Lower leg skin (tissue), 3 donors: ENCODE measurements at regions not wholly inside any gene's neighbourhood (a gene's known extent, or its start where the extent isn't known, plus 50 kb on each side); places are given as distances from the start of the nearest gene placed in this dataset.

Experiments used
- POLR2A ChIP-seq, 2 donors: fragments of 450-650 bp; IDR thresholded peaks; one replicate each; pipeline ENCODE4 v1.6.1; 2016 to 2017; ENCODE audit warnings: antibody characterized with exemption in 2 of 2, mild to moderate bottlenecking in 1 of 2, moderate library complexity in 1 of 2
- TF ChIP-seq, protein P1 (sequence below), 3 donors: fragments of 450-650 bp; IDR thresholded peaks; one replicate each; pipeline ENCODE4 v1.5.1; 2016; ENCODE audit warnings: antibody characterized with exemption in 3 of 3, mild to moderate bottlenecking in 3 of 3, moderate library complexity in 2 of 3

DNA sequence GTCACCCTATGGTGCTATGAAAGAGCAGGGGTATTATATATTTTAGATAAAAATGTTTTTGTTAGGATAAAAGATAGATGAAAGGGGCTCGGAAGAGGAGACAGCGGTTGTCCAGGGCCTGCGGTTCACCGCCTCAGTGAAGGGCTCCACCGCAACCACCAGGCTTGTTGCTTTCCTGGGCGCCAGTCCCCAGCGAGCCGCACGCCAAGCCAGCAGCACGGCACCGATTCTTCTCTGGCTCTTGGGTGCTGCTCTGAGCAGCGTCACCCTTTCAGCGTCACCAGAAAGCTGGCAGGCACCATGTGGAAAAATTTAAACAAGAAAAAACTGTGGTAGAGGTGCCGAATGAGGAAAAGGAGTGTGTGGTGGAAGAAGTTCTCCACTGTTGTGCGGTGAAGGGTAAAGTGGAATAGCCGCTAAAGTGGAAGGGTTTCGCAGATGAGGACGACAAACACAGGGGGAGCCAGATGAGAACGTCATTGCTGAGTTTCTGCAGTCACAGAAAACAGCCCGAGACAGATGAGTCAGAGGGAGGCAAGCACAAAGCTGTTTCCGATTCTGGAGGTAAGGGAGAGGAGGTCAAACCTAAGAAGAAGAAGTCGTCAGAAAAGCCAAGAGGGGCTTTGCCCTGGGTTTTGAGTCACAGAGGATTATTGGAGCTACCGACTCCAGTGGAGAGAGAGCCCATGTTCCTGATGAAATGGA is 569.2 kb downstream of the ZBBX start:
- TF ChIP-seq, protein P1, sequence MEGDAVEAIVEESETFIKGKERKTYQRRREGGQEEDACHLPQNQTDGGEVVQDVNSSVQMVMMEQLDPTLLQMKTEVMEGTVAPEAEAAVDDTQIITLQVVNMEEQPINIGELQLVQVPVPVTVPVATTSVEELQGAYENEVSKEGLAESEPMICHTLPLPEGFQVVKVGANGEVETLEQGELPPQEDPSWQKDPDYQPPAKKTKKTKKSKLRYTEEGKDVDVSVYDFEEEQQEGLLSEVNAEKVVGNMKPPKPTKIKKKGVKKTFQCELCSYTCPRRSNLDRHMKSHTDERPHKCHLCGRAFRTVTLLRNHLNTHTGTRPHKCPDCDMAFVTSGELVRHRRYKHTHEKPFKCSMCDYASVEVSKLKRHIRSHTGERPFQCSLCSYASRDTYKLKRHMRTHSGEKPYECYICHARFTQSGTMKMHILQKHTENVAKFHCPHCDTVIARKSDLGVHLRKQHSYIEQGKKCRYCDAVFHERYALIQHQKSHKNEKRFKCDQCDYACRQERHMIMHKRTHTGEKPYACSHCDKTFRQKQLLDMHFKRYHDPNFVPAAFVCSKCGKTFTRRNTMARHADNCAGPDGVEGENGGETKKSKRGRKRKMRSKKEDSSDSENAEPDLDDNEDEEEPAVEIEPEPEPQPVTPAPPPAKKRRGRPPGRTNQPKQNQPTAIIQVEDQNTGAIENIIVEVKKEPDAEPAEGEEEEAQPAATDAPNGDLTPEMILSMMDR (IDR thresholded peaks at IDR 0.05) = no peak
- no peak for TF ChIP-seq POLR2A (IDR thresholded peaks at IDR 0.05)
